Fibroblast of the aortic adventitia (primary cell): ENCODE measurements at regions not wholly inside any gene's neighbourhood (a gene's known extent, or its start where the extent isn't known, plus 50 kb on each side); places are given as distances from the start of the nearest gene placed in this dataset.

Experiments
- DNase-seq: peaks from one replicate; pipeline ENCODE4 v3.0.0-alpha.2; 2010; ENCODE audit warnings: low read depth
- H3K4me3 ChIP-seq: 2 replicates; pipeline ENCODE4 v1.5.1; 2011; ENCODE audit warnings: low read depth, mild to moderate bottlenecking, control low read depth, low read length, moderate library complexity
- TF ChIP-seq, protein P1 (sequence below): IDR thresholded peaks from 2 replicates; pipeline ENCODE4 v1.5.1; 2011; ENCODE audit warnings: mild to moderate bottlenecking, low read length, control low read depth, inconsistent platforms; ENCODE audit not compliant: insufficient read depth

DNA sequence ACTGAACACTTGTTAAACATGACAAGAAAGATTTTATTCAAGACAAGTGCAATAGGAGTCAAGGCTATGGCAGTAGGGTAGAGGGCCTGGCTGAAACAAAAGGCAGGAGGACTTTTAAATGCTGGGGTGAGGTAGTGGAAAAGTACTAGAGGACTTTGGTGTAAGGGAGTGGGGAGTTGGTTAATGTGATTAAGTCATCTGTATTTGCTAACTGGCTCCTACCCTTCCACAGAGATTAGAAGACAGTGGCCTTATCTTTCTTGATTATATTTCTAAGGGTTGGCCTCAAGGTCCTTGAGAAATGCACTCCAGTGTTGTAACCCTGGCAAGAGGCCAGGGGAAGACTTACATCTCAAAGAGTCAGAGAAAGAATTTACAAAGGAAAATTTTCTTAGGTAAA, 160.2 kb upstream of the FTMT start:
- no peak overlapping the region for H3K4me3 ChIP-seq
- no peak for DNase-seq
- TF ChIP-seq, protein P1, sequence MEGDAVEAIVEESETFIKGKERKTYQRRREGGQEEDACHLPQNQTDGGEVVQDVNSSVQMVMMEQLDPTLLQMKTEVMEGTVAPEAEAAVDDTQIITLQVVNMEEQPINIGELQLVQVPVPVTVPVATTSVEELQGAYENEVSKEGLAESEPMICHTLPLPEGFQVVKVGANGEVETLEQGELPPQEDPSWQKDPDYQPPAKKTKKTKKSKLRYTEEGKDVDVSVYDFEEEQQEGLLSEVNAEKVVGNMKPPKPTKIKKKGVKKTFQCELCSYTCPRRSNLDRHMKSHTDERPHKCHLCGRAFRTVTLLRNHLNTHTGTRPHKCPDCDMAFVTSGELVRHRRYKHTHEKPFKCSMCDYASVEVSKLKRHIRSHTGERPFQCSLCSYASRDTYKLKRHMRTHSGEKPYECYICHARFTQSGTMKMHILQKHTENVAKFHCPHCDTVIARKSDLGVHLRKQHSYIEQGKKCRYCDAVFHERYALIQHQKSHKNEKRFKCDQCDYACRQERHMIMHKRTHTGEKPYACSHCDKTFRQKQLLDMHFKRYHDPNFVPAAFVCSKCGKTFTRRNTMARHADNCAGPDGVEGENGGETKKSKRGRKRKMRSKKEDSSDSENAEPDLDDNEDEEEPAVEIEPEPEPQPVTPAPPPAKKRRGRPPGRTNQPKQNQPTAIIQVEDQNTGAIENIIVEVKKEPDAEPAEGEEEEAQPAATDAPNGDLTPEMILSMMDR = no peak

DNA sequence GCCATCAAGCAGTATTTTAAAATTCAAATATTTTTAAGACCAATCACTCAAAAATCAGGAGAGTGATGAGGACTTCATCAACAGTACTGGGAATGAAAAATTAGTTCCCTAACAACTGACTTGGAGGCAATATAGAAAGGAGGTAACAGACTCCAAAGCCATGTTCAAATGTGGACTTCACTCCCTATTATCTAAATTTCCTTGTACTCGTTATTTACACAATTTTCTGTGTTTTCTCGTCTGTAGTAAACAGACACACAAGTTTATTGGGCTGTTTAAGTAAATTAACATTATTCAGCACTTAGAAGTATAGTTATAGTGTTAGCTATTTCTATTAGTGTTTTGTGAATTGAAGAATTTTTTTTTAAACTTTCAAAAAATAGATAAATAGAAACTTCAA, 159.5 kb upstream of the FTMT start:
- TF ChIP-seq, protein P1 = no peak
- no peak for DNase-seq

DNA sequence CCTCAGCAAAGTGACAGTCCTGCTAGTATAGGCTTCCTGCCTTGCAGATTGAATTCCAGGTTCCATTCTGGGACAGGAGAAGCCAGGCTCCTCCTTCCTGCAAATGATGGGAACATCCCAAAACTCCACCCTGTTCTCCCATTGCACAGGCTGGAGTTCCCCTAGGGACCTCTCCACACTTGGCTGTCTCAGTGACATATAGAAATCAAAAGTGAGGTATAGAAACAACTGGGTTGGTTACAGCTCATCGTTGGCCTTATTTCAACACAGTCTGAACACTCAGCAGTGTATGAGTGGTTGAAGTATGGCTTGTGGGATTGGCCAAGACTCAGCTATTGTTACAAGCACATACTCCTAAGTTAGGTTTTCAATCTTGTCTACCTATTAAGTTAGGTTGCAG, 157.8 kb upstream of the FTMT start:
- no peak overlapping the region for H3K4me3 ChIP-seq
- DNase-seq = no peak
- TF ChIP-seq, protein P1 = no peak

More for the DNA sequence above, 159.5 kb upstream of the FTMT start:
- no peak overlapping the region for H3K4me3 ChIP-seq

DNA sequence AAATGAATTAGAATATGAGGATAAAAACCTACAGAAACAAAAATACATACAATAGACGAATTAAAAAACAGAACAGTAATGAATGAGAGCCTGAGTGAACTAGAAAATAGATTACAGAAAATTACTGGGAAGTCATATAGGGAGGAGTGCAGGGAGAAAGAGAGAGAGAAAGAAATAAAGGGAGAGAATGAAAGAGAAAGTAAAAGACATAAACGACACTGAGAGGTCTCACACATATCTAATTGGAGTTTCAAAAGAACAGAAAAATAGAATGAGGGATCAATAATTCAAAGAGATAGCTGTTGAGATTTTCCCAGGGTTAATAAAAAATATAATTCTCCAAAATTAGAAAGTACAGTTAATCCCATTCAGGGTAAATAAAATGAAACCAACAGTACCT, 156.4 kb upstream of the FTMT start:
- TF ChIP-seq, protein P1 = no peak
- no peak overlapping the region for H3K4me3 ChIP-seq

DNA sequence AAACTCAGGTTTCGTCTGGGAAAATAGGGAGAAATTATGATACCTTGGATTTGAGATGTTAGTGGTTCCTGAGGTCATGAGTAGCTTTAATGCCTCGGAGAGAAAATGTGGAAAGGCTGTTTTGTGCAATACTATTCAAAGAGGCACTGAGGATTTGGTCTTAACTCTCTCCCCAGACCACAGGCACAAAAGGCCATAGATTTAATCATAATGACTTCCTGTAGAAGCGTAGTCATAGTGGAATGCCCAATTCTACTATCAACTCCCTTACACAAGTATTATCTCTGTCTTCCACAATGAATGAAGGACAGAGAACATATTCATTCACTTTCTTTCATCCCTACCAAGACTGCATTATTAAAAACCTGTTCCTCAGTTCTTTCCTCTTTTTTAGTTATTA, 153.0 kb upstream of the FTMT start:
- TF ChIP-seq, protein P1 = no peak
- no peak overlapping the region for H3K4me3 ChIP-seq

More for the DNA sequence above, 156.4 kb upstream of the FTMT start:
- no peak for DNase-seq

DNA sequence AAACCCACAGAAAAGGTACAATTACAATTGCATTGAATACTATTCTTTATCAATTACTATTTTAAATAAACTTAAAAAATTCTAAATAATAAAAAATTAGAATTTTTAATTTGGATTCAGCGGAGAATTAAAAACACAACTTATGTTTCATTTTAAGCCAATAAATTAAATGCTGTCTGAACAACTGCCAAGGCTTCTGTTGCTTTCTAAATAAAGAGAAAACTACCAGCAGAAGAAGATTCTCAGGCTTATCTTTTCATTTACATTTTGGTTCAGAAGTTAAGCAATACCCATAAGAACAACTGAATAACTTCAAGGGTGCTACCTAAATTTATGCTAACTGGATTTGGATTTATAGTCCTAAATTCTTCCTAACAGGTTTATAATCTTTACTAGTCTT, 150.0 kb upstream of the FTMT start:
- no peak for DNase-seq
- H3K4me3 ChIP-seq = no peak overlapping the region
- TF ChIP-seq, protein P1 = no peak

More for the DNA sequence above, 153.0 kb upstream of the FTMT start:
- DNase-seq = no peak

DNA sequence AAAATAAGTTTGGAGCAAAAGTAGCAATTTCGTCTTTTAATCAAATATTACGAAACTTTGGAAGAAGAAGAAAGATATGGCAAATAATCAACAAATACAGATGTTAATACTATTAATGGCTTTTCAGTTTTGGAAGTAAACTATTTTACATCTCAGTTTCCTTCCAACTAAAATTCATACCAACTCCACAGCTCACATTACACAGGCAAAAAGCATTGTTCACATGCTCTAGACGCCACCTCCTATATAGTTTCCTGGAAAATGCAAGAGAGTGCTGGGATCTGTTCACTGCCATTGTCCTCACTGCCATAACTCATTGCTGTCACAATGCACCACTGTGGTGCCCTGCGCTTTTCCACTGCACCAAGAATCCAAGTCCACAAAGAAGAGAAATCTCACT, 149.0 kb upstream of the FTMT start:
- TF ChIP-seq, protein P1 = no peak

More for the DNA sequence above, 149.0 kb upstream of the FTMT start:
- no peak overlapping the region for H3K4me3 ChIP-seq
- DNase-seq = no peak
